ENCODE measurements at regions not wholly inside any gene's neighbourhood (a gene's known extent, or its start where the extent isn't known, plus 50 kb on each side); places are given as distances from the start of the nearest gene placed in this dataset.
A peak's percentile ranks its signal among the peaks of the same experiment; 100 is the strongest.

- Histone ChIP-seq H3K27me3 (ENCODE audit: control insufficient read depth in 3 of 3, insufficient read depth in 3 of 3, low read depth in 1 of 3, low read length in 3 of 3) (no peaks in the 10 kb centered on the region), H2BK12ac (ENCODE audit: low read length) (peak overlapping the region; percentile 8), H3K4me2 (ENCODE audit: insufficient read depth, low read length, poor library complexity, severe bottlenecking) (no peak overlapping the region), H2BK5ac (ENCODE audit: low read length) (no peak overlapping the region), H3K36me3 (replicated peaks in 1 of 2; ENCODE audit: control insufficient read depth in 2 of 2, insufficient read depth in 2 of 2, low read length in 2 of 2) (no peaks in the 10 kb centered on the region), H3K14ac (ENCODE audit: low read length) (peak overlapping the region; percentile 59), H3K9ac (ENCODE audit: low read depth, low read length, poor library complexity) (no peak overlapping the region), H3K9me3 (replicated peaks in 1 of 2; ENCODE audit: control insufficient read depth in 2 of 2, insufficient read depth in 1 of 2, low read depth in 1 of 2, low read length in 2 of 2) (peaks cover 10 to 14% of the 10 kb centered on the region in 2 donors), H3K27ac (replicated peaks; ENCODE audit: low read length) (no peak overlapping the region), H4K8ac (ENCODE audit: low read depth, low read length) (no peak overlapping the region), H2AFZ (ENCODE audit: low read length) (no peak overlapping the region), H3K18ac (ENCODE audit: low read length) (peak overlapping the region; percentile 83), H3K79me1 (ENCODE audit: low read depth, low read length) (no peaks in the 10 kb centered on the region), H3K23ac (ENCODE audit: low read depth, low read length, poor library complexity) (no peak overlapping the region), H2AK5ac (ENCODE audit: low read depth, low read length) (peak overlapping the region; percentile 2), H4K91ac (ENCODE audit: low read depth, low read length, poor library complexity) (no peak overlapping the region), H3K4ac (ENCODE audit: low read length) (no peak overlapping the region), H3K4me3 (ENCODE audit: low read length in 2 of 2) (no peak overlapping the region), H2BK120ac (ENCODE audit: low read depth, low read length) (no peak overlapping the region), H2BK15ac (ENCODE audit: low read length) (peak overlapping the region; percentile 59), H3K4me1 (ENCODE audit: control insufficient read depth in 2 of 2, insufficient read depth in 1 of 2, low read depth in 1 of 2, low read length in 2 of 2) (no peaks in the 10 kb centered on the region)
- no peak for DNase-seq (ENCODE audit: low spot score)
- no CpG with 5 or more reads among the region's 17 CpGs for WGBS, 2 donors (ENCODE audit: extremely low coverage in 2 of 2, insufficient read length in 2 of 2, insufficient replicate concordance in 1 of 2)
Observed at GRCh38 chr2:240355962-240356361, 79.5 kb upstream of the GPC1 start.

DNA sequence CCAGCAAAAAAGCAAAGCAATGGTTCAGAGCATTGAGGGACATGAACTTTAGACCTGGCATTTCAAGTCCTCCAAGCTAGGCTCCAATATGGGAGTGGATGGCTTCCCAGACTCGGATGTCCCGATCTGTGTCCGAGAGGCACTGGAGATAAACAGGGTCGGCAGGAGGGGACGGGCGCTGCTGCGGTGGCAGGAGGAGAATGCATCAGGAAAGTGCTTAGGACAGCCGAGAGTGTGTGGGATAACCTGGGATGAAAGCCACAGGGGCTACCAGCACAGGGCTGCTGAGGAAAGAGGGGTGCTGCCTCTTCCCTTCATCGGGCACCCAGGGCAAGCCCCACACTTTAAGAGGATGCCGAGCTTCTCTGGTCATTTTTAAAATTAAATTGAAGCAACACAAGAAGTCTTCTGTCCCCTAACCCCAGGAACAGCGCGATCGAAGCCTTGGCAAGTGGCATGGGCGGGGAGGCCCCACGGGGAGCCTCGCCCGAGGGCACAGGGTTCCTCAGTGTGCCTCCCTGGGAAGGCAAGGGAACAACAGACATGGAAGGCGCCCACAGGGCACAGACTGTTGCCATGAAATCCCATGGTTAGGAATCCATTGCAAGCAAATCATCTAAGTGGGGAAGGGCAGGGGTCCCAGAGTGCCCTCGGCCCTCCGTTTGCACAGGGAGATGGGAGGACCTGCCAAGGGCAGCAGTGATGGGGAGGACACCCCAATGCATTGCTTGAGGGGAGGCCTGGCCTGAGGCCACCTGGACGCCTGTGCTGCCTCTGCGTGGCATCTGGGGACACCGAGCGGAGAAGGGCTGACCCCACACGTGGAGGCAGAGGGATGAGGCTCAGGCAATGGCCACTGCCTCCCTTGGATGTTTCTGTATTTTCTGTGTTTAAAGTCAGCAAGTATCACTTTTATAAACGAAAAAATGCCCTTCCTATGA lies 78.5 kb upstream of the GPC1 start:
- Histone ChIP-seq H3K36me3 (replicated peaks in 1 of 2; ENCODE audit: control insufficient read depth in 2 of 2, insufficient read depth in 2 of 2, low read length in 2 of 2) (no peaks in the 10 kb centered on the region), H3K4me3 (ENCODE audit: low read length in 2 of 2) (no peak overlapping the region), H2BK15ac (ENCODE audit: low read length) (peak overlapping the region; percentile 93), H2BK120ac (ENCODE audit: low read depth, low read length) (no peak overlapping the region), H3K4me1 (ENCODE audit: control insufficient read depth in 2 of 2, insufficient read depth in 1 of 2, low read depth in 1 of 2, low read length in 2 of 2) (no peaks in the 10 kb centered on the region), H2BK5ac (ENCODE audit: low read length) (no peak overlapping the region), H2BK12ac (ENCODE audit: low read length) (no peak overlapping the region), H3K14ac (ENCODE audit: low read length) (peak overlapping the region; percentile 87), H3K23ac (ENCODE audit: low read depth, low read length, poor library complexity) (no peak overlapping the region), H3K4ac (ENCODE audit: low read length) (no peak overlapping the region), H2AK5ac (ENCODE audit: low read depth, low read length) (peak overlapping the region; percentile 83), H3K9ac (ENCODE audit: low read depth, low read length, poor library complexity) (no peak overlapping the region), H3K27me3 (ENCODE audit: control insufficient read depth in 3 of 3, insufficient read depth in 3 of 3, low read depth in 1 of 3, low read length in 3 of 3) (no peaks in the 10 kb centered on the region), H3K79me1 (ENCODE audit: low read depth, low read length) (no peaks in the 10 kb centered on the region), H2AFZ (ENCODE audit: low read length) (no peak overlapping the region), H3K27ac (replicated peaks; ENCODE audit: low read length) (no peak overlapping the region), H4K91ac (ENCODE audit: low read depth, low read length, poor library complexity) (no peak overlapping the region), H3K18ac (ENCODE audit: low read length) (peak overlapping the region; percentile 69), H3K9me3 (replicated peaks in 1 of 2; ENCODE audit: control insufficient read depth in 2 of 2, insufficient read depth in 1 of 2, low read depth in 1 of 2, low read length in 2 of 2) (peaks cover 20 to 23% of the 10 kb centered on the region in 2 donors), H4K8ac (ENCODE audit: low read depth, low read length) (no peak overlapping the region), H3K4me2 (ENCODE audit: insufficient read depth, low read length, poor library complexity, severe bottlenecking) (no peak overlapping the region)
- DNase-seq (ENCODE audit: low spot score): no peak
- WGBS, 2 donors (ENCODE audit: extremely low coverage in 2 of 2, insufficient read length in 2 of 2, insufficient replicate concordance in 1 of 2): no CpG with 5 or more reads among the region's 26 CpGs

DNA sequence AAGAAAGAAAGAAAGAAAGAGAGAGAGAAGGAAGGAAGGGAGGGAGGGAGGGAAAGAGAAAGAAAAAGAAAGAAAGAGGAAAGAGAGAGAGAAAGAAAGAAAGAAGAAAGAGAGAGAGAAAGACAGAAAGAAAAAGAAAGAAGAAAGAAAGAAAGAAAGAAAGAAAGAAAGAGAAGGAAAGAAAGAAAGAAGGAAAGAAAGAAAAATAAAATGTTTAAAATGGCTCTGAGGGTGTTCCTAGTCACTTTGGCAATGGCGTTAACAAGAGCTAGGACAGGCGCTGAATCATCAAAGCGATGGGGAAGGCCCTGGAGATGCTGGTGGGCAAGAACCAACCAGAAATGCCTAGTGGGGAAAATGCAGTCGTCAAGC lies 77.8 kb upstream of the GPC1 start:
- H2BK5ac ChIP-seq (ENCODE audit: low read length): no peak overlapping the region
- no peak for DNase-seq (ENCODE audit: low spot score)
- peaks cover 20 to 23% of the 10 kb centered on the region in 2 donors for H3K9me3 ChIP-seq (replicated peaks in 1 of 2; ENCODE audit: control insufficient read depth in 2 of 2, insufficient read depth in 1 of 2, low read depth in 1 of 2, low read length in 2 of 2)
- no peak overlapping the region for H3K9ac ChIP-seq (ENCODE audit: low read depth, low read length, poor library complexity)
- no peak overlapping the region for H3K18ac ChIP-seq (ENCODE audit: low read length)
- no peak overlapping the region for H2BK12ac ChIP-seq (ENCODE audit: low read length)
- no peak overlapping the region for H3K4me3 ChIP-seq (ENCODE audit: low read length in 2 of 2)
- no peak overlapping the region for H3K4me2 ChIP-seq (ENCODE audit: insufficient read depth, low read length, poor library complexity, severe bottlenecking)
- H3K36me3 ChIP-seq (replicated peaks in 1 of 2; ENCODE audit: control insufficient read depth in 2 of 2, insufficient read depth in 2 of 2, low read length in 2 of 2): no peaks in the 10 kb centered on the region
- H2AFZ ChIP-seq (ENCODE audit: low read length): no peak overlapping the region
- H3K23ac ChIP-seq (ENCODE audit: low read depth, low read length, poor library complexity): peak overlapping the region; percentile 40
- peak overlapping the region; percentile 54 for H2BK15ac ChIP-seq (ENCODE audit: low read length)
- H3K27ac ChIP-seq (replicated peaks; ENCODE audit: low read length): no peak overlapping the region
- no peak overlapping the region for H3K4ac ChIP-seq (ENCODE audit: low read length)
- H3K27me3 ChIP-seq (ENCODE audit: control insufficient read depth in 3 of 3, insufficient read depth in 3 of 3, low read depth in 1 of 3, low read length in 3 of 3): no peaks in the 10 kb centered on the region
- no CpG with 5 or more reads among the region's 4 CpGs for WGBS, 2 donors (ENCODE audit: extremely low coverage in 2 of 2, insufficient read length in 2 of 2, insufficient replicate concordance in 1 of 2)
- H2BK120ac ChIP-seq (ENCODE audit: low read depth, low read length): no peak overlapping the region
- H2AK5ac ChIP-seq (ENCODE audit: low read depth, low read length): peak overlapping the region; percentile 93
- H3K4me1 ChIP-seq (ENCODE audit: control insufficient read depth in 2 of 2, insufficient read depth in 1 of 2, low read depth in 1 of 2, low read length in 2 of 2): no peaks in the 10 kb centered on the region
- no peak overlapping the region for H4K91ac ChIP-seq (ENCODE audit: low read depth, low read length, poor library complexity)
- no peak overlapping the region for H4K8ac ChIP-seq (ENCODE audit: low read depth, low read length)
- H3K79me1 ChIP-seq (ENCODE audit: low read depth, low read length): no peaks in the 10 kb centered on the region
- H3K14ac ChIP-seq (ENCODE audit: low read length): no peak overlapping the region

DNA sequence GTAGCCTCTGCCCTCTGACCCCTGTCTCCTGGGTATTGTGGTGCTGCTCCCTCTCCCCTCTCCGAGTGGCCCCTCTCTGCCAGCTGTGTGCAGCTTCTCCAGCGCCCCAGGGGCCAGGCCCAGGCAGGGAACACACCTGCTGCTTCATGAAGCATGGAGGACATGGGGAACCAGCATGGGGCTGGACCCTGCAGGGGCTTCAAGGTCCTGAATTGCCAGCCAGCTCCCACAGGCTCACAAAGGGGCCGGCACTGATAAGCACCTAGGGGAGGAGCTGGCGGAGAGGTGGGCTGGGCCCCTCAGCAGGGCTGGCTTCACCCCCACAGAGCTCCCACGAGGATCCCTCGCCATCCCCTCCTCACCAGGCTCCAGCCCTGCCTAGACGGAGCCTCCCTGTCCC lies 77.4 kb upstream of the GPC1 start:
- peak overlapping the region; percentile 81 for H2BK12ac ChIP-seq (ENCODE audit: low read length)
- no CpG with 5 or more reads among the region's 7 CpGs for WGBS, 2 donors (ENCODE audit: extremely low coverage in 2 of 2, insufficient read length in 2 of 2, insufficient replicate concordance in 1 of 2)

More for the DNA sequence above, 77.4 kb upstream of the GPC1 start:
- Histone ChIP-seq H3K4me2 (ENCODE audit: insufficient read depth, low read length, poor library complexity, severe bottlenecking) (no peak overlapping the region), H3K18ac (ENCODE audit: low read length) (peak overlapping the region; percentile 91), H3K9ac (ENCODE audit: low read depth, low read length, poor library complexity) (no peak overlapping the region), H3K4me3 (ENCODE audit: low read length in 2 of 2) (no peak overlapping the region), H3K27ac (replicated peaks; ENCODE audit: low read length) (no peak overlapping the region), H3K4ac (ENCODE audit: low read length) (peak overlapping the region; percentile 32), H3K14ac (ENCODE audit: low read length) (peak overlapping the region; percentile 67), H3K4me1 (ENCODE audit: control insufficient read depth in 2 of 2, insufficient read depth in 1 of 2, low read depth in 1 of 2, low read length in 2 of 2) (no peaks in the 10 kb centered on the region), H3K23ac (ENCODE audit: low read depth, low read length, poor library complexity) (peak overlapping the region; percentile 40), H4K91ac (ENCODE audit: low read depth, low read length, poor library complexity) (no peak overlapping the region), H2AK5ac (ENCODE audit: low read depth, low read length) (peak overlapping the region; percentile 93), H2BK120ac (ENCODE audit: low read depth, low read length) (no peak overlapping the region), H2BK5ac (ENCODE audit: low read length) (peak overlapping the region; percentile 22), H3K79me1 (ENCODE audit: low read depth, low read length) (no peaks in the 10 kb centered on the region), H3K27me3 (ENCODE audit: control insufficient read depth in 3 of 3, insufficient read depth in 3 of 3, low read depth in 1 of 3, low read length in 3 of 3) (no peaks in the 10 kb centered on the region), H3K9me3 (replicated peaks in 1 of 2; ENCODE audit: control insufficient read depth in 2 of 2, insufficient read depth in 1 of 2, low read depth in 1 of 2, low read length in 2 of 2) (peaks cover 20 to 23% of the 10 kb centered on the region in 2 donors), H3K36me3 (replicated peaks in 1 of 2; ENCODE audit: control insufficient read depth in 2 of 2, insufficient read depth in 2 of 2, low read length in 2 of 2) (no peaks in the 10 kb centered on the region), H2AFZ (ENCODE audit: low read length) (no peak overlapping the region), H4K8ac (ENCODE audit: low read depth, low read length) (no peak overlapping the region), H2BK15ac (ENCODE audit: low read length) (peak overlapping the region; percentile 54)
- DNase-seq (ENCODE audit: low spot score): no peak
